Stimulated activated CD4-positive, alpha-beta T cell treated with anti-CD3 and anti-CD28 coated beads, Interleukin-15, amount 100 ng/mL, for 48 hours (primary cell): ENCODE measurements at regions not wholly inside any gene's neighbourhood (a gene's known extent, or its start where the extent isn't known, plus 50 kb on each side); places are given as distances from the start of the nearest gene placed in this dataset.

Experiments
- DNase-seq, 2 donors: peaks; one replicate each; pipeline ENCODE4 v3.0.0-alpha.2; 2020; ENCODE audit warnings: low read depth in 2 of 2

- no peak for DNase-seq
Observed at GRCh38 chr11:19595840-19596751, 116.5 kb upstream of the NAV2 start.

- DNase-seq, result no peak
Observed at GRCh38 chr11:19595499-19595839, 117.2 kb upstream of the NAV2 start.

GRCh38 chr11:19594326-19594725, 118.3 kb upstream of the NAV2 start:
- no peak for DNase-seq

- DNase-seq, result no peak
Observed at GRCh38 chr11:19592842-19593241, 119.8 kb upstream of the NAV2 start.

- DNase-seq, result no peak
Observed at GRCh38 chr11:19589567-19590260, 122.9 kb upstream of the NAV2 start.

GRCh38 chr11:19587979-19588378, 124.7 kb upstream of the NAV2 start:
- DNase-seq, result no peak

- DNase-seq, result no peak
Observed at GRCh38 chr11:19580646-19581045, 132.0 kb upstream of the NAV2 start.

GRCh38 chr11:19579957-19580356, 132.7 kb upstream of the NAV2 start:
- DNase-seq, result no peak

GRCh38 chr11:19578871-19579270, 133.8 kb upstream of the NAV2 start:
- DNase-seq, result no peak

GRCh38 chr11:19577976-19578619, 134.5 kb upstream of the NAV2 start:
- DNase-seq, result no peak

- no peak for DNase-seq
Observed at GRCh38 chr11:19577391-19577975, 135.2 kb upstream of the NAV2 start.

GRCh38 chr11:19576903-19577302, 135.7 kb upstream of the NAV2 start:
- no peak for DNase-seq

GRCh38 chr11:19576054-19576453, 136.6 kb upstream of the NAV2 start:
- no peak for DNase-seq

- no peak for DNase-seq
Observed at GRCh38 chr11:19574916-19575315, 137.7 kb upstream of the NAV2 start.

GRCh38 chr11:19573666-19574065, 139.0 kb upstream of the NAV2 start:
- DNase-seq, result no peak

- no peak for DNase-seq
Observed at GRCh38 chr11:19571906-19572305, 140.7 kb upstream of the NAV2 start.

- no peak for DNase-seq
Observed at GRCh38 chr11:19570889-19571288, 141.7 kb upstream of the NAV2 start.

GRCh38 chr11:19567996-19568395, 144.6 kb upstream of the NAV2 start:
- no peak for DNase-seq

- DNase-seq, result no peak
Observed at GRCh38 chr11:19566583-19567379, 145.9 kb upstream of the NAV2 start.

- no peak for DNase-seq
Observed at GRCh38 chr11:19565639-19566038, 147.0 kb upstream of the NAV2 start.

GRCh38 chr11:19562156-19562555, 150.5 kb upstream of the NAV2 start:
- no peak for DNase-seq

GRCh38 chr11:19561011-19561410, 151.6 kb upstream of the NAV2 start:
- DNase-seq, result no peak
